Caco-2 (cell line): ENCODE measurements at regions not wholly inside any gene's neighbourhood (a gene's known extent, or its start where the extent isn't known, plus 50 kb on each side); places are given as distances from the start of the nearest gene placed in this dataset.

Experiments used
- BruUV-seq: library from RNA; stranded (reverse); fragments of 400-500 nt; replicated peaks from 2 replicates; lab custom pipeline; 2021; lab: Mats Ljungman, UMichigan
- CTCF ChIA-PET: fragments of 300-600 bp; sonication (Branson Sonifier 250); formaldehyde crosslinking; loops from one replicate; lab custom pipeline; 2022; ENCODE audit warnings: antibody characterized with exemption; lab: Charles Lee
- POLR2A ChIA-PET: fragments of 300-600 bp; sonication (Branson Sonifier 250); formaldehyde crosslinking; loops from one replicate; lab custom pipeline; 2022; ENCODE audit warnings: antibody characterized with exemption; lab: Charles Lee
- DNase-seq, 2 experiments: peaks; one replicate each; pipeline versions ENCODE4 v3.0.0 to v3.0.0-alpha.2; 2020 to 2022
- H3K27me3 ChIP-seq: replicated peaks from 2 replicates; pipeline ENCODE4 v1.6.0; 2011; ENCODE audit warnings: low read length; ENCODE audit not compliant: control insufficient read depth, insufficient read depth
- H3K36me3 ChIP-seq: 2 replicates; pipeline ENCODE4 v1.5.1; 2011; ENCODE audit warnings: low read length; ENCODE audit not compliant: control insufficient read depth, insufficient read depth
- H3K4me1 ChIP-seq: fragments of 250-450 bp; sonication (Bioruptor Pico); 2 replicates; pipeline ENCODE4 v1.5.1; 2020; ENCODE audit warnings: mild to moderate bottlenecking
- H3K4me3 ChIP-seq: 2 replicates; pipeline ENCODE4 v1.5.1; 2011; ENCODE audit warnings: low read depth, mild to moderate bottlenecking, control low read depth, low read length
- H3K9me3 ChIP-seq: fragments of 250-450 bp; sonication (Bioruptor Pico); 2 replicates; pipeline ENCODE4 v1.5.1; 2020; ENCODE audit warnings: mild to moderate bottlenecking, moderate library complexity
- H3K27ac Mint-ChIP-seq: one replicate; pipeline ENCODE4 v1.8.0; 2022; ENCODE audit warnings: mixed read lengths; ENCODE audit not compliant: unreplicated experiment
- H3K27me3 Mint-ChIP-seq: one replicate; pipeline ENCODE4 v1.8.0; 2022; ENCODE audit warnings: mixed read lengths; ENCODE audit not compliant: insufficient read depth, unreplicated experiment
- H3K36me3 Mint-ChIP-seq: one replicate; pipeline ENCODE4 v1.8.0; 2022; ENCODE audit warnings: mild to moderate bottlenecking, mixed read lengths; ENCODE audit not compliant: insufficient read depth, unreplicated experiment
- H3K4me1 Mint-ChIP-seq: one replicate; pipeline ENCODE4 v1.8.0; 2022; ENCODE audit warnings: low read depth, mixed read lengths; ENCODE audit not compliant: unreplicated experiment
- H3K4me3 Mint-ChIP-seq: one replicate; pipeline ENCODE4 v1.8.0; 2022; ENCODE audit warnings: mild to moderate bottlenecking, moderate library complexity, mixed read lengths; ENCODE audit not compliant: unreplicated experiment
- H3K9me3 Mint-ChIP-seq: one replicate; pipeline ENCODE4 v1.8.0; 2022; ENCODE audit warnings: mixed read lengths; ENCODE audit not compliant: unreplicated experiment
- intact Hi-C: fragments of 100-400 bp; cut with micrococcal nuclease; formaldehyde crosslinking; loops from one replicate; pipeline ENCODE4 v1.10.0; 2022; ENCODE audit not compliant: unreplicated experiment
- TF ChIP-seq, protein P1 (sequence below), 2 experiments: fragments of 200-600 bp in 1 of 2; IDR thresholded peaks; 1 replicate in 1 of 2; 2 replicates in 1 of 2; pipeline versions ENCODE4 v1.5.1 to v1.8.0; 2011 to 2022; ENCODE audit warnings: antibody characterized with exemption in 1 of 2, control low read depth in 1 of 2, inconsistent platforms in 1 of 2, low read depth in 1 of 2, low read length in 1 of 2, mild to moderate bottlenecking in 1 of 2, moderate library complexity in 1 of 2; ENCODE audit not compliant: insufficient read depth in 1 of 2, severe bottlenecking in 1 of 2, unreplicated experiment in 1 of 2

DNA sequence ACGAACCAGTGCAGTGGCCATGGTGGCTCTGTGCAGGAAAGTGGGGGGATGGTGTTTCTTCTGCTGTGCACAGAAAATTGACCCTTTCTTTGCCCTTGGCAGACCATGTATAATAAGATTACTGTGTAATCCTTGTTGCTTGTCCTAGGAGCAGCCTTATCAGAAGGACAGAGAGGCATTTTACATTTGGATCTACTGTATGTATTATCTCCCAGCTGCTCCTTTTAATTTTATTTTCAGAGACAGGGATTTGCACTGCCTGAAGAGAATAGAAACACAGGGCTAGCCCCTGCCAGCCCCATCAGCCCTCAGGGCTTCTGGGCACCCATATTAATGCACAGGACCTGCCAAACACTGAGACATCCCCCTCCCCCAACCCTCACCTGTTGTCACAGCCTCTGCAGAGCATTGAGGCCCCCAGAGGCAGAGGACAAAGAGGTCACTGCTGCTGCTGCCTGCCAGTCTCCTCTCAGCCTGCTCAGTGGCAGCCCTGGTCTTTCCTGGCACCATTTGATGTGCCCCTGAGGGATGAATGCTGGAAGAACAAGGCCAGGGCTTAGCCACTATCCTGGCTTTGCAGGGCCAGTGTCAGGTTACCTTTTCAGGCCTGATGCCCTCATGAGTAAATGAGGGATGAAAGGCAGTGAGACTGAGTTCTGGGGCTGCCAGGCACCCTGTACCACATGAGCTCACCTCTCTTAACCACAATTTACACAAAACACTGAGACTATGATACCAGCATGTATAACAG is 533.4 kb downstream of the NTRK3 start:
- Histone ChIP-seq H3K36me3 (no peaks in the 10 kb centered on the region), H3K27me3 (no peaks in the 10 kb centered on the region; the same call in 1 of the 2 replicates), H3K4me1 (no peaks in the 10 kb centered on the region), H3K4me3 (no peak overlapping the region), H3K9me3 (no peaks in the 10 kb centered on the region)
- no peak overlapping the region for H3K4me3 Mint-ChIP-seq
- H3K27me3 Mint-ChIP-seq: peaks cover 8% of the 10 kb centered on the region
- CTCF ChIA-PET: no interaction called here
- TF ChIP-seq, protein P1, sequence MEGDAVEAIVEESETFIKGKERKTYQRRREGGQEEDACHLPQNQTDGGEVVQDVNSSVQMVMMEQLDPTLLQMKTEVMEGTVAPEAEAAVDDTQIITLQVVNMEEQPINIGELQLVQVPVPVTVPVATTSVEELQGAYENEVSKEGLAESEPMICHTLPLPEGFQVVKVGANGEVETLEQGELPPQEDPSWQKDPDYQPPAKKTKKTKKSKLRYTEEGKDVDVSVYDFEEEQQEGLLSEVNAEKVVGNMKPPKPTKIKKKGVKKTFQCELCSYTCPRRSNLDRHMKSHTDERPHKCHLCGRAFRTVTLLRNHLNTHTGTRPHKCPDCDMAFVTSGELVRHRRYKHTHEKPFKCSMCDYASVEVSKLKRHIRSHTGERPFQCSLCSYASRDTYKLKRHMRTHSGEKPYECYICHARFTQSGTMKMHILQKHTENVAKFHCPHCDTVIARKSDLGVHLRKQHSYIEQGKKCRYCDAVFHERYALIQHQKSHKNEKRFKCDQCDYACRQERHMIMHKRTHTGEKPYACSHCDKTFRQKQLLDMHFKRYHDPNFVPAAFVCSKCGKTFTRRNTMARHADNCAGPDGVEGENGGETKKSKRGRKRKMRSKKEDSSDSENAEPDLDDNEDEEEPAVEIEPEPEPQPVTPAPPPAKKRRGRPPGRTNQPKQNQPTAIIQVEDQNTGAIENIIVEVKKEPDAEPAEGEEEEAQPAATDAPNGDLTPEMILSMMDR (IDR thresholded peaks at IDR 0.05; ENCODE audit: insufficient read depth in 1 of 2, low read depth in 1 of 2, low read length in 1 of 2, severe bottlenecking in 1 of 2, unreplicated experiment in 1 of 2): no peak
- POLR2A ChIA-PET: no interaction called here
- DNase-seq: no peak
- no peaks in the 10 kb centered on the region for H3K36me3 Mint-ChIP-seq
- H3K27ac Mint-ChIP-seq: no peak overlapping the region
- no TSS peak for BruUV-seq
- H3K4me1 Mint-ChIP-seq: no peaks in the 10 kb centered on the region
- intact Hi-C loops: no loop called here
- H3K9me3 Mint-ChIP-seq: no peaks in the 10 kb centered on the region

DNA sequence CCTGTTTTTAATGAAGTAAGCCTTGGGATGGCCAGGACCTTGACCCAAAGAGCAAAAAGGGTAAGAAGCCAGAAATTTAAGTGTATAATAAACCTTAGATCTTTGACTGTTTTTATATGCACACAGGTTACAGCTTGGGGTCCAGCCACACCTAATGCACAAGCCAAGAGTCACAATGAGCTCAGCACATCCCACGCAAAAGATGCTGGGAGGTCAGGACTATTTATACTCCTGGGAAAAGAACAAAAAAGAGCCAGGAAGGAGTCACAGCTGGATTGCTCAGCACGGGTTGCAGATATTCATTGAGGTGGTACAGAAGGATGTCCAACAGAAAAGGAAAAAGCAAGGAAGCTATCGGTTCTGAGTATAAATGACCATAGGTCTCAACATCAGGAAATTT is 536.3 kb downstream of the NTRK3 start:
- H3K9me3 ChIP-seq: no peaks in the 10 kb centered on the region
- intact Hi-C loops: no loop called here
- H3K27ac Mint-ChIP-seq: no peak overlapping the region
- no peaks in the 10 kb centered on the region for H3K4me1 Mint-ChIP-seq
- no peak for DNase-seq
- TF ChIP-seq, protein P1 (IDR thresholded peaks at IDR 0.05; ENCODE audit: insufficient read depth in 1 of 2, low read depth in 1 of 2, low read length in 1 of 2, severe bottlenecking in 1 of 2, unreplicated experiment in 1 of 2): no peak
- no peak overlapping the region for H3K4me3 Mint-ChIP-seq
- H3K9me3 Mint-ChIP-seq: no peaks in the 10 kb centered on the region
- peaks cover 17% of the 10 kb centered on the region for H3K27me3 Mint-ChIP-seq
- no TSS peak for BruUV-seq
- H3K36me3 ChIP-seq: no peaks in the 10 kb centered on the region
- ChIA-PET POLR2A (no interaction called here), CTCF (no interaction called here)
- no peaks in the 10 kb centered on the region for H3K36me3 Mint-ChIP-seq
- no peak overlapping the region for H3K4me3 ChIP-seq
- H3K4me1 ChIP-seq: no peaks in the 10 kb centered on the region
- no peaks in the 10 kb centered on the region; the same call in 1 of the 2 replicates for H3K27me3 ChIP-seq

GRCh38 chr15:87716422-87716821 is 540.1 kb downstream of the NTRK3 start:
- H3K4me3 Mint-ChIP-seq: no peak overlapping the region
- H3K27me3 Mint-ChIP-seq: peaks cover 18% of the 10 kb centered on the region
- ChIA-PET CTCF (no interaction called here), POLR2A (no interaction called here)
- Histone ChIP-seq H3K9me3 (no peaks in the 10 kb centered on the region), H3K4me1 (no peaks in the 10 kb centered on the region), H3K4me3 (no peak overlapping the region), H3K27me3 (no peaks in the 10 kb centered on the region), H3K36me3 (no peaks in the 10 kb centered on the region)
- no peak overlapping the region for H3K27ac Mint-ChIP-seq
- no peaks in the 10 kb centered on the region for H3K36me3 Mint-ChIP-seq
- no peaks in the 10 kb centered on the region for H3K9me3 Mint-ChIP-seq
- intact Hi-C loops: no loop called here
- H3K4me1 Mint-ChIP-seq: no peaks in the 10 kb centered on the region
- BruUV-seq: no TSS peak
- TF ChIP-seq, protein P1 (IDR thresholded peaks at IDR 0.05; ENCODE audit: insufficient read depth in 1 of 2, low read depth in 1 of 2, low read length in 1 of 2, severe bottlenecking in 1 of 2, unreplicated experiment in 1 of 2): no peak
- no peak for DNase-seq
